ENCODE measurements at regions not wholly inside any gene's neighbourhood (a gene's known extent, or its start where the extent isn't known, plus 50 kb on each side); places are given as distances from the start of the nearest gene placed in this dataset.
"Not testable (repeated sequence)": the region's sequence is repeated elsewhere in the genome, so short reads cannot be mapped to it uniquely, and the experiment has no call there.

GRCh38 chr2:210730672-210731071, 174.3 kb downstream of the CPS1 start:
- DNase-seq (no peak), ATAC-seq (no peak)
- Mint-ChIP-seq H3K36me3 (ENCODE audit: low read depth) (no peaks in the 10 kb centered on the region), H3K27ac (no peak overlapping the region), H3K9me3 (no peaks in the 10 kb centered on the region), H3K4me1 (no peaks in the 10 kb centered on the region), H3K4me3 (no peak overlapping the region), H3K27me3 (no peaks in the 10 kb centered on the region)

DNA sequence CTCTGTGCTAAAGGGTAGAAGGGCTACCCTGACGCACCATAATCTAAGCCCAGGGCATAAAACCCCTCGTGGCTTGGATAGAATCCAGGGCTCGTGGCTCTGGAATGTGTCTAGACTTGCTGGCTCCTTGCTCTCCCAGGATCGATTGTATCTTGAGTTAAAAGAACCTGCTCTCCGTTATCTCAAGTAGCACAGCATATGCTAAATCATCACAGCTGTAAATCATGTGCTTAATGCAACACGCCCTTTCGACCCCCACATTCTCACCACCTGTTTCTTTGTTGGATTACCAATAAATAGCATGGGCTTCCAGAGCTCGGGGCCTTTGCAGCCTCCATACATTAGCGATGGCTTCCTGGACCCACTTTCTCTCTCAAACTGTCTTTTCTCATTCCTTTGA, 190.4 kb downstream of the CPS1 start:
- H3K4me3 Mint-ChIP-seq; ATAC-seq; H3K9me3 Mint-ChIP-seq; DNase-seq; H3K27me3 Mint-ChIP-seq; H3K27ac Mint-ChIP-seq; H3K4me1 Mint-ChIP-seq; H3K36me3 Mint-ChIP-seq (ENCODE audit: low read depth): not testable (repeated sequence)

- no peaks in the 10 kb centered on the region for H3K27me3 Mint-ChIP-seq
- H3K4me1 Mint-ChIP-seq, result no peaks in the 10 kb centered on the region
- H3K9me3 Mint-ChIP-seq, result no peaks in the 10 kb centered on the region
- no peak overlapping the region for H3K27ac Mint-ChIP-seq
- H3K36me3 Mint-ChIP-seq (ENCODE audit: low read depth), result no peaks in the 10 kb centered on the region
- no peak overlapping the region for H3K4me3 Mint-ChIP-seq
- DNase-seq, result no peak
- no peak for ATAC-seq
These were observed 196.1 kb downstream of the CPS1 start for GRCh38 chr2:210752532-210752931.

DNA sequence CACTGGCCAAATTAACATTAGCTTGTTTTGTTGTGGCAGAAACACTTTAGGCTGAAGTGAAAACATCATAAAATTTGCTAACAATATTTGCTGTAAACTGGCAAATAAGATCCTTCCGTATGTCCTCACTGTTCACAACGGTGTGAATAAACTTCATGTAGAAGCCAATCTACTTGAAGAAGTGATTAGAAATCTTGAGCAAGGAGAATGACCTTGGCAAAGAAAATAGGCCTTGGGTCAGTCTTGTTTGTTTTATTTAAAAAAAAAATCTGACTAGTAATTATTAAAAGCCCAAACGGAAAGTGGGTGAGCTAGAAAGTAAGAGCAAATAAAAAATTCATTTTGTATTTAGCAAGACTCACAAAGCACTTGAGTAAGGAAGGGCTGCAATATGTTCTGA, 197.0 kb downstream of the CPS1 start:
- H3K36me3 Mint-ChIP-seq (ENCODE audit: low read depth), result no peaks in the 10 kb centered on the region
- DNase-seq (no peak), ATAC-seq (no peak)
- no peak overlapping the region for H3K27ac Mint-ChIP-seq
- H3K4me1 Mint-ChIP-seq, result no peaks in the 10 kb centered on the region
- H3K4me3 Mint-ChIP-seq, result no peak overlapping the region
- no peaks in the 10 kb centered on the region for H3K9me3 Mint-ChIP-seq
- H3K27me3 Mint-ChIP-seq, result no peaks in the 10 kb centered on the region

DNA sequence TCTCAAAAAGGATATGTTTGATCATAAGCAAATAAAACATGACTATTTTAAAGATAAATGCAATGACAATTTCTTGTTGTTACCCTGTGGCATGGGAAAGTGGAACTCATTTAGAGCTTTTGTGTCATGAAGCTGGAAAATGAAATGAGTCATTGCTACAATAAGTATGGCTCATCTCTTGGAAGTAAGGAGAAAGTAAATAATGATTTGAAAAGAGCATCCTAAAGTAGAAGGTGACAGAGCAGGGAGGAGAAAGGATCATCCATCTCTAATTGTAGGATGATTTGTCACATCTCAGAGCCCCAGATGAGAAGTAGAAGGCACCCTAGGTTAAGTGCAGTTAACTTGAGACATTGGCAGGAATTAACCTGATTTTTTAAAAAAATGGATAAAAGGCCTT, 200.5 kb downstream of the CPS1 start:
- Mint-ChIP-seq H3K9me3 (peaks cover 3% of the 10 kb centered on the region), H3K27me3 (no peaks in the 10 kb centered on the region), H3K36me3 (ENCODE audit: low read depth) (no peaks in the 10 kb centered on the region), H3K27ac (no peak overlapping the region), H3K4me1 (no peaks in the 10 kb centered on the region), H3K4me3 (no peak overlapping the region)
- ATAC-seq, result no peak
- DNase-seq, result no peak

- H3K36me3 Mint-ChIP-seq (ENCODE audit: low read depth), result no peaks in the 10 kb centered on the region
These were observed 206.5 kb downstream of the CPS1 start for GRCh38 chr2:210762604-210763588.

GRCh38 chr2:210768329-210768910, 212.0 kb downstream of the CPS1 start:
- no peak for DNase-seq
- H3K4me3 Mint-ChIP-seq, result no peak overlapping the region
- H3K27ac Mint-ChIP-seq, result no peak overlapping the region

More at GRCh38 chr2:210762604-210763588, 206.5 kb downstream of the CPS1 start:
- ATAC-seq, result no peak
- no peaks in the 10 kb centered on the region for H3K27me3 Mint-ChIP-seq
- H3K9me3 Mint-ChIP-seq, result peaks cover 3% of the 10 kb centered on the region
- H3K27ac Mint-ChIP-seq, result no peak overlapping the region
- H3K4me3 Mint-ChIP-seq, result no peak overlapping the region
- H3K4me1 Mint-ChIP-seq, result no peaks in the 10 kb centered on the region
- DNase-seq, result no peak

DNA sequence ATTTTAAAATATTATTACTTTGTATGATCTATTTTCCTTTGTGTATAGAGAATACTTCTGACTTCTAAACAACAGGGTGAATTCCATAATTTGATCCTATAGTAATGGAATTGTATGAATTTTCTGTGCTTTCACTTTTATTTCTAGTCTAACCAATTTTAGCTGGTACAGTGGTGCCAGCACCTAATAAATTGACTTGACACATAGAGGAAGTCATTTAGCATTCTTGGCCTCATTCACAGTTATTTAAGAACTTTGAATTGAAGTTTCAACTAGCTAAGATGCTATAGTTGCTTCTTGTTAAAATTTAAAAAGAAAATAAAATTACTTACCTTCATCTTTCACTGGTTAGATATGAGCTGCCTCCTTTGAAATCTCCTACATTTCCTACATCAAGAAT, 220.4 kb downstream of the CPS1 start:
- Mint-ChIP-seq H3K9me3 (peaks cover 3% of the 10 kb centered on the region), H3K36me3 (ENCODE audit: low read depth) (no peaks in the 10 kb centered on the region), H3K4me1 (no peaks in the 10 kb centered on the region), H3K27ac (no peak overlapping the region), H3K4me3 (no peak overlapping the region), H3K27me3 (no peaks in the 10 kb centered on the region)
- ATAC-seq (no peak), DNase-seq (no peak)

More at GRCh38 chr2:210768329-210768910, 212.0 kb downstream of the CPS1 start:
- no peaks in the 10 kb centered on the region for H3K27me3 Mint-ChIP-seq
- peaks cover 12% of the 10 kb centered on the region for H3K9me3 Mint-ChIP-seq
- H3K36me3 Mint-ChIP-seq (ENCODE audit: low read depth), result no peaks in the 10 kb centered on the region
- ATAC-seq, result no peak
- no peaks in the 10 kb centered on the region for H3K4me1 Mint-ChIP-seq

DNA sequence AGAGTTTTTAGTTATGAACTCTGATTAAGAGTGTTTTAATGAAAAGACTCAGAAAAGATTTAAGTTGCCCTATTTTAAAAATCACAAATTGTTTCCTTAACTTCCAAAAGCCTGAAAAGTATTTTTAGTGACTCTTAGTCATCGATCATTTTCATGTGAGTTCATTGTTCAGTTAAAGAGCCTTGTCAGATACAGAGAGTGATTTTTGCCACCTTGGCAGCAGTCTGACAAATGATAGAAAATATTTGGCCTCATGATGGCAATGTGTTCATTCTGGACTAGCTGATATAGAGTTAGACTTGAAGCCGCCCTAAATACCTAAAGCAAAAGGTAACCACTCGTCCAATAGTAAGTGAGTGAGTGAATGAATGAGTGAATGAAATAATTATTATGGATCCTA, 225.8 kb downstream of the CPS1 start:
- Mint-ChIP-seq H3K9me3 (no peaks in the 10 kb centered on the region), H3K4me3 (no peak overlapping the region), H3K4me1 (no peaks in the 10 kb centered on the region), H3K27me3 (no peaks in the 10 kb centered on the region), H3K27ac (no peak overlapping the region), H3K36me3 (ENCODE audit: low read depth) (no peaks in the 10 kb centered on the region)
- ATAC-seq (no peak), DNase-seq (no peak)

GRCh38 chr2:210787831-210788230, 231.4 kb downstream of the CPS1 start:
- H3K36me3 Mint-ChIP-seq (ENCODE audit: low read depth); H3K9me3 Mint-ChIP-seq; ATAC-seq; DNase-seq; H3K27ac Mint-ChIP-seq; H3K27me3 Mint-ChIP-seq; H3K4me1 Mint-ChIP-seq; H3K4me3 Mint-ChIP-seq: not testable (repeated sequence)

GRCh38 chr2:210792000-210792399, 235.6 kb downstream of the CPS1 start:
- Mint-ChIP-seq H3K4me1 (no peaks in the 10 kb centered on the region), H3K9me3 (no peaks in the 10 kb centered on the region), H3K36me3 (ENCODE audit: low read depth) (no peaks in the 10 kb centered on the region), H3K4me3 (no peak overlapping the region), H3K27ac (no peak overlapping the region), H3K27me3 (no peaks in the 10 kb centered on the region)
- no peak for DNase-seq
- ATAC-seq, result no peak

GRCh38 chr2:210795506-210795905, 239.1 kb downstream of the CPS1 start:
- Mint-ChIP-seq H3K4me1 (no peaks in the 10 kb centered on the region), H3K27me3 (no peaks in the 10 kb centered on the region), H3K36me3 (ENCODE audit: low read depth) (no peaks in the 10 kb centered on the region), H3K9me3 (no peaks in the 10 kb centered on the region), H3K4me3 (no peak overlapping the region), H3K27ac (no peak overlapping the region)
- no peak for ATAC-seq
- no peak for DNase-seq

- no peak for ATAC-seq
- no peaks in the 10 kb centered on the region for H3K36me3 Mint-ChIP-seq (ENCODE audit: low read depth)
- H3K27me3 Mint-ChIP-seq, result no peaks in the 10 kb centered on the region
- H3K4me1 Mint-ChIP-seq, result no peaks in the 10 kb centered on the region
- no peak for DNase-seq
- no peak overlapping the region for H3K27ac Mint-ChIP-seq
- peaks cover 3% of the 10 kb centered on the region for H3K9me3 Mint-ChIP-seq
- no peak overlapping the region for H3K4me3 Mint-ChIP-seq
These were observed 241.8 kb downstream of the CPS1 start for GRCh38 chr2:210798180-210798579.

- Mint-ChIP-seq H3K9me3 (peaks cover 14% of the 10 kb centered on the region), H3K36me3 (ENCODE audit: low read depth) (no peaks in the 10 kb centered on the region), H3K4me3 (no peak overlapping the region), H3K27ac (no peak overlapping the region), H3K27me3 (no peaks in the 10 kb centered on the region), H3K4me1 (no peaks in the 10 kb centered on the region)
- no peak for DNase-seq
- no peak for ATAC-seq
These were observed 258.0 kb downstream of the CPS1 start for GRCh38 chr2:210814251-210815025.

GRCh38 chr2:210816769-210817168, 260.4 kb downstream of the CPS1 start:
- DNase-seq (no peak), ATAC-seq (no peak)
- peaks cover 5% of the 10 kb centered on the region for H3K9me3 Mint-ChIP-seq
- H3K4me3 Mint-ChIP-seq, result no peak overlapping the region
- H3K36me3 Mint-ChIP-seq (ENCODE audit: low read depth), result no peaks in the 10 kb centered on the region
- H3K4me1 Mint-ChIP-seq, result no peaks in the 10 kb centered on the region
- H3K27me3 Mint-ChIP-seq, result no peaks in the 10 kb centered on the region
- H3K27ac Mint-ChIP-seq, result no peak overlapping the region

All from activated naive CD8-positive, alpha-beta T cell treated with anti-CD3 and anti-CD28 coated beads, Interleukin-2, amount 50 U/mL, for 24 hours (primary cell).